GM06990 (cell line): ENCODE measurements at regions not wholly inside any gene's neighbourhood (a gene's known extent, or its start where the extent isn't known, plus 50 kb on each side); places are given as distances from the start of the nearest gene placed in this dataset.

ENCODE experiments used
- DNase-seq: peaks from one replicate; pipeline ENCODE4 v3.0.0-alpha.2; 2011; ENCODE audit not compliant: insufficient read length; ENCODE audit errors: extremely low read depth
- H3K27me3 ChIP-seq: replicated peaks from 2 replicates; pipeline ENCODE4 v1.6.0; 2011; ENCODE audit warnings: low read length; ENCODE audit not compliant: control insufficient read depth, insufficient read depth
- H3K36me3 ChIP-seq: 2 replicates; pipeline ENCODE4 v1.5.1; 2011; ENCODE audit warnings: low read length; ENCODE audit not compliant: control insufficient read depth, insufficient read depth
- H3K4me3 ChIP-seq: replicated peaks from 2 replicates; pipeline ENCODE4 v1.5.1; 2011; ENCODE audit warnings: low read depth, mild to moderate bottlenecking, control low read depth, low read length
- TF ChIP-seq, protein P1 (sequence below): IDR thresholded peaks from 2 replicates; pipeline ENCODE4 v1.5.1; 2011; ENCODE audit warnings: low read length, control low read depth, mild to moderate bottlenecking, inconsistent platforms; ENCODE audit not compliant: insufficient read depth, poor library complexity, severe bottlenecking

DNA sequence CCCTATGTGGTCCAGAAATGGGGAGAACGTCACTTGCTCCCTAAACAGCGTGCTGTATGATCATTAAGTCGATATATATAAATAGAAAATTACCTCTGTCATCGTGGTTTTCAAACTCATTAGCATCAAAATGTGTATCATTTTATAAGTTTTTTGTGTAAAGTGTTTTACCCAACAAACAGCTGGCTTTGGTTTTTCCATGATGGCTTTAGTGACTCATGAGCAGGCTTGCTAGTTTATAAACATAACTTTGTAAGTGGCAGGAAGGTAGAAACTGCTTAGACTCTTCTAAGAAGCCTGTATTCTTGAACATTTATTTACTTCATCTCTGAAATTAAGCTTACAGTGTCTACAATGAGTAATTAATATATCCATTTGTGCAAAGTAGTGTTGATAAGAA is 108.4 kb upstream of the DIPK2B start:
- TF ChIP-seq, protein P1, sequence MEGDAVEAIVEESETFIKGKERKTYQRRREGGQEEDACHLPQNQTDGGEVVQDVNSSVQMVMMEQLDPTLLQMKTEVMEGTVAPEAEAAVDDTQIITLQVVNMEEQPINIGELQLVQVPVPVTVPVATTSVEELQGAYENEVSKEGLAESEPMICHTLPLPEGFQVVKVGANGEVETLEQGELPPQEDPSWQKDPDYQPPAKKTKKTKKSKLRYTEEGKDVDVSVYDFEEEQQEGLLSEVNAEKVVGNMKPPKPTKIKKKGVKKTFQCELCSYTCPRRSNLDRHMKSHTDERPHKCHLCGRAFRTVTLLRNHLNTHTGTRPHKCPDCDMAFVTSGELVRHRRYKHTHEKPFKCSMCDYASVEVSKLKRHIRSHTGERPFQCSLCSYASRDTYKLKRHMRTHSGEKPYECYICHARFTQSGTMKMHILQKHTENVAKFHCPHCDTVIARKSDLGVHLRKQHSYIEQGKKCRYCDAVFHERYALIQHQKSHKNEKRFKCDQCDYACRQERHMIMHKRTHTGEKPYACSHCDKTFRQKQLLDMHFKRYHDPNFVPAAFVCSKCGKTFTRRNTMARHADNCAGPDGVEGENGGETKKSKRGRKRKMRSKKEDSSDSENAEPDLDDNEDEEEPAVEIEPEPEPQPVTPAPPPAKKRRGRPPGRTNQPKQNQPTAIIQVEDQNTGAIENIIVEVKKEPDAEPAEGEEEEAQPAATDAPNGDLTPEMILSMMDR = no peak
- H3K27me3 ChIP-seq = no peaks in the 10 kb centered on the region
- no peak for DNase-seq
- H3K4me3 ChIP-seq = no peak overlapping the region
- H3K36me3 ChIP-seq = no peaks in the 10 kb centered on the region

DNA sequence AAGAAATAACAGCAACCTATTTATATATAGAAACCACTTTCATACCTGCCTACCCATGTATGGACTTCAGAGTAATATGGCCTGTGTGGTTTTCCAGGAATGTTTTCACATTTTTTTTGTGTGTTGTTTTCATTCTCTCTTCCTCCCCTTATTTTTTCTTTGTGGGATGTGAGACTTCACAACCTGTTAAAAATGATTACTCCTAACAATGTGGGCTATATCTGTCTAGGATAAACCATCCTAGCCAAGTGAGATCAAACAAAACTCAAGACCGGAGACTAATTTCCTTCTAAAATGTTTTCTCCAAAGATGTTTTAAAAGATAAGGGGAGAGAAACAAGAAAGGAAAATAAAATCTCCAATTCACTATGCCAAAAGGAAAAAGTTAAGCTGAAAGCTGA is 106.1 kb upstream of the DIPK2B start:
- Histone ChIP-seq H3K27me3 (no peaks in the 10 kb centered on the region), H3K4me3 (no peak overlapping the region), H3K36me3 (no peaks in the 10 kb centered on the region)
- TF ChIP-seq, protein P1 = no peak
- DNase-seq = no peak

DNA sequence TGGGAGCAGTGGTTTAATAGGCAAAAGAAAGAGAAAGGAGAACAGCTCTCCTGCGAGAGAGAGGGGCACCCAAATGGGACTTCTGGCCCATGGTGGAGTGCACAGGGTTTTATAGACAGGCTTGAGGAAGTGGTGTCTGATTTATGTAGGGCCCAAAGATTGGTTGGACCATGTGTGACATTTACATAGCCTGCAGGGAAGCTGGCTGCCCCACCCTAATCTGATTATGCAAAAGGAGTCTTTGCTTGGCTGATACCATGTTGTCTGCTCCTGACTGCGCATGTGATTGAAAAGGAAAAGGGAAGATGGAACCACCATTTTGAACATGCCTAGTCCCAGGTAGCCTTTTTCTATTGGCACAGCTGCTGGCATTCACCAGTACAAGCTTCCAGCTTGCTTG is 100.0 kb upstream of the DIPK2B start:
- Histone ChIP-seq H3K4me3 (no peak overlapping the region), H3K27me3 (no peaks in the 10 kb centered on the region), H3K36me3 (no peaks in the 10 kb centered on the region)
- DNase-seq = no peak
- TF ChIP-seq, protein P1 = no peak

DNA sequence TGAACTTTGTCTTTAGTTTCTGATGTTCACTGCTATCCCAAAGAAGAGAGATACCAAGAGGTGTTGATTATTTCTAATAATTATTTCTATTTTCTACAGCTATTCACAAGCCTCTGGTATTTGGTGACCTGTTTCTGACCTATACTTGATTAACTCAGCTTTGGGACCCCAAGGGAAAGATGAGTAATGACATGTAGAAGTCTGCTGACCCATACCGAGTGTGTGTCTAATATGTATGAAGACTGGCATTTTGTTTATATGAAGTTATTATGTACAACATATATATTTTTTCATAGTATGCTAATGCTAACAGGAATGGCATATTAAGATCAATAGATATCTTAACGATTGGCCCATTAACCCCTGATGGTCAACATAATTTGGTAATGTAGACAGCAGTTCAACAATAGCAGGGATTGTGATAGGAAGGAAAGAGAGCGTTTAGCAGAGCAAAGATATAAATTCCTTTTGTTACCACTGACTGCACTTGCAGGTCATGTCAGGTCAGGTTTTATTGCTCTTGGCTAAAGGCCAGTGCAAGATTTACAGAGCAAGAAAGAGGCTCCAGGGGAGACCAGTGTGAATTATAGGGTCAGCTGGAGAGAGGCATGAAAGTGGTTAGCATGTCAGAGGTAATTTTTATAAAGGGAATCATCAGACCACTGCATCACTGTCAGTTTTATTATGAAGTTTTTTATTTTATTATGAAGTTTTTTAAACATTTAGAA is 94.7 kb upstream of the DIPK2B start:
- no peaks in the 10 kb centered on the region for H3K36me3 ChIP-seq
- H3K4me3 ChIP-seq = no peak overlapping the region
- no peaks in the 10 kb centered on the region for H3K27me3 ChIP-seq
- no peak for DNase-seq
- TF ChIP-seq, protein P1 = no peak

DNA sequence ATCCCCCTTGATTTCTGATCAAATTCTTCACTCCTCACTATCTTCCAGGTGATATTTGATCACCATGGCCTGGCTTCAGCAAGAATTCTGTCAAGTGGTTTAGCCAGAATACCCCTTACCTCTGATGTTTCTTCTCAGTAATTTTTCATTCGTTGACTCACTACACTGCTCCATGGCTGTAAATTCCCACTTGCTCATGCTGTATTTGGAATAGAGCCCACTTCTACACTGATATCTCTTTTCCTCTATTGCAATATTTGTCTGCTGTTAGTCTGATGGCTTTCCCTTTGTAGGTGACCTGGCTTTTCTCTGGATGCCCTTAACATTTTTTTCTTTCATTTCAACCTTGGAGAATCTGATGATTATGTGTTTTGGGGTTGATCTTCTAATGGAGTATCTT is 73.9 kb upstream of the DIPK2B start:
- no peak overlapping the region for H3K4me3 ChIP-seq
- no peaks in the 10 kb centered on the region; the same call in 1 of the 2 replicates for H3K27me3 ChIP-seq
- H3K36me3 ChIP-seq = no peaks in the 10 kb centered on the region
- no peak for DNase-seq
- TF ChIP-seq, protein P1 = no peak

DNA sequence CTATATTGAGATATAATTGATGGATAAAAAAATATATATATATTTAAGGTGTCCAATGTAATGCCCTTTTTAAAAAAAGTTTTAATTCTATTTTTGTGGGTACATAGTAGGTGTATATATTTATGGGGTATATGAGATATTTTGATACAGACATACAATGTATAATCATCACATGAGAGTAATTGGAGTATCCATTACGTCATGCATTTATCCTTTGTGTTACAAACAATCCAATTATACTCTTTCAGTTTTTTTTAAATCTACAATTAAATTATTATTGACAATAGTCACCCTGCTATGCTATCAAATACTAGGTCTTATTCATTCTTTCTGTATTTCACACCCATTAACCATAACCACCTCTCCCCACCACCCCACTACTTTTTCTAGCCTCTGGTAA is 66.3 kb upstream of the DIPK2B start:
- DNase-seq = no peak

More for the DNA sequence above, 66.3 kb upstream of the DIPK2B start:
- H3K4me3 ChIP-seq = no peak overlapping the region
- no peaks in the 10 kb centered on the region; the same call in 1 of the 2 replicates for H3K27me3 ChIP-seq
- no peaks in the 10 kb centered on the region for H3K36me3 ChIP-seq
- TF ChIP-seq, protein P1 = no peak
